Activated naive CD4-positive, alpha-beta T cell treated with anti-CD3 and anti-CD28 coated beads for 36 hours (primary cell): ENCODE measurements at regions not wholly inside any gene's neighbourhood (a gene's known extent, or its start where the extent isn't known, plus 50 kb on each side); places are given as distances from the start of the nearest gene placed in this dataset.
"Not testable (repeated sequence)": the region's sequence is repeated elsewhere in the genome, so short reads cannot be mapped to it uniquely, and the experiment has no call there.

Experiments
- CTCF ChIA-PET: fragments of 350-600 bp; sonication (Branson Sonifier 250); formaldehyde crosslinking; loops from one replicate; lab custom pipeline; 2021; ENCODE audit warnings: antibody characterized with exemption; lab: Charles Lee
- DNase-seq: peaks from one replicate; pipeline ENCODE4 v3.0.0-alpha.2; 2020
- H3K27ac Mint-ChIP-seq: one replicate; pipeline ENCODE4 v1.8.0; 2021; ENCODE audit warnings: mild to moderate bottlenecking, mixed read lengths
- H3K27me3 Mint-ChIP-seq: one replicate; pipeline ENCODE4 v1.8.0; 2021; ENCODE audit warnings: low read depth, mixed read lengths
- H3K36me3 Mint-ChIP-seq: one replicate; pipeline ENCODE4 v1.8.0; 2021; ENCODE audit warnings: low read depth, mixed read lengths
- H3K4me1 Mint-ChIP-seq: one replicate; pipeline ENCODE4 v1.8.0; 2021; ENCODE audit warnings: low read depth, mixed read lengths
- H3K4me3 Mint-ChIP-seq: one replicate; pipeline ENCODE4 v1.8.0; 2021; ENCODE audit warnings: mild to moderate bottlenecking, moderate library complexity, mixed read lengths
- H3K9me3 Mint-ChIP-seq: one replicate; pipeline ENCODE4 v1.8.0; 2021; ENCODE audit warnings: mixed read lengths
- intact Hi-C: fragments of 100-400 bp; cut with micrococcal nuclease; formaldehyde crosslinking; loops from one replicate; pipeline ENCODE4 v1.15.1; 2023

- H3K4me3 Mint-ChIP-seq, H3K27ac Mint-ChIP-seq, DNase-seq, H3K4me1 Mint-ChIP-seq, intact Hi-C loops, CTCF ChIA-PET, H3K9me3 Mint-ChIP-seq, H3K36me3 Mint-ChIP-seq: not testable (repeated sequence)
- peaks cover 22% of the 10 kb centered on the region for H3K27me3 Mint-ChIP-seq
These were observed 91.9 kb upstream of the HMX1 start for GRCh38 chr4:8963533-8963932.

GRCh38 chr4:8961343-8961742 is 89.7 kb upstream of the HMX1 start:
- CTCF ChIA-PET = interaction anchor here (0.7 kb wide), 1 partner anchor 12 kb away, joined by 3 read pairs; no protein-coding TSS in a partner anchor
- H3K27ac Mint-ChIP-seq, H3K9me3 Mint-ChIP-seq, H3K4me3 Mint-ChIP-seq, H3K4me1 Mint-ChIP-seq, H3K36me3 Mint-ChIP-seq: not testable (repeated sequence)
- peaks cover 26% of the 10 kb centered on the region for H3K27me3 Mint-ChIP-seq
- intact Hi-C loops = loop anchor here (1.0 kb wide), 1 partner anchor 162 kb away; no protein-coding TSS in a partner anchor
- DNase-seq = peak; percentile 78

GRCh38 chr4:8959471-8959870 is 87.8 kb upstream of the HMX1 start:
- H3K9me3 Mint-ChIP-seq, DNase-seq, intact Hi-C loops, CTCF ChIA-PET, H3K36me3 Mint-ChIP-seq, H3K4me3 Mint-ChIP-seq, H3K27ac Mint-ChIP-seq, H3K4me1 Mint-ChIP-seq: not testable (repeated sequence)
- peaks cover 22% of the 10 kb centered on the region for H3K27me3 Mint-ChIP-seq

- CTCF ChIA-PET, H3K27me3 Mint-ChIP-seq, H3K4me3 Mint-ChIP-seq, DNase-seq, H3K9me3 Mint-ChIP-seq, intact Hi-C loops, H3K4me1 Mint-ChIP-seq, H3K36me3 Mint-ChIP-seq, H3K27ac Mint-ChIP-seq: not testable (repeated sequence)
These were observed 82.4 kb upstream of the HMX1 start for GRCh38 chr4:8954001-8954400.

GRCh38 chr4:8952791-8953190 is 81.2 kb upstream of the HMX1 start:
- H3K36me3 Mint-ChIP-seq, H3K27me3 Mint-ChIP-seq, H3K27ac Mint-ChIP-seq, CTCF ChIA-PET, H3K9me3 Mint-ChIP-seq, DNase-seq, H3K4me1 Mint-ChIP-seq, intact Hi-C loops, H3K4me3 Mint-ChIP-seq: not testable (repeated sequence)

GRCh38 chr4:8952109-8952508 is 80.5 kb upstream of the HMX1 start:
- intact Hi-C loops, H3K27me3 Mint-ChIP-seq, H3K27ac Mint-ChIP-seq, H3K4me3 Mint-ChIP-seq, DNase-seq, H3K36me3 Mint-ChIP-seq, H3K9me3 Mint-ChIP-seq, CTCF ChIA-PET, H3K4me1 Mint-ChIP-seq: not testable (repeated sequence)

GRCh38 chr4:8945506-8945905 is 73.9 kb upstream of the HMX1 start:
- intact Hi-C loops = not testable (repeated sequence)

GRCh38 chr4:8943367-8943766 is 71.7 kb upstream of the HMX1 start:
- H3K27me3 Mint-ChIP-seq, H3K36me3 Mint-ChIP-seq, H3K4me3 Mint-ChIP-seq, DNase-seq, H3K4me1 Mint-ChIP-seq, intact Hi-C loops, H3K9me3 Mint-ChIP-seq, H3K27ac Mint-ChIP-seq, CTCF ChIA-PET: not testable (repeated sequence)

More at GRCh38 chr4:8945506-8945905, 73.9 kb upstream of the HMX1 start:
- DNase-seq, H3K36me3 Mint-ChIP-seq, H3K4me1 Mint-ChIP-seq, H3K27me3 Mint-ChIP-seq, H3K27ac Mint-ChIP-seq, H3K9me3 Mint-ChIP-seq, CTCF ChIA-PET, H3K4me3 Mint-ChIP-seq: not testable (repeated sequence)

- intact Hi-C loops, H3K36me3 Mint-ChIP-seq, DNase-seq, H3K27ac Mint-ChIP-seq, H3K4me3 Mint-ChIP-seq, H3K27me3 Mint-ChIP-seq, H3K9me3 Mint-ChIP-seq, H3K4me1 Mint-ChIP-seq, CTCF ChIA-PET: not testable (repeated sequence)
These were observed 70.4 kb upstream of the HMX1 start for GRCh38 chr4:8942088-8942487.

GRCh38 chr4:8941492-8941805 is 69.8 kb upstream of the HMX1 start:
- H3K27ac Mint-ChIP-seq, DNase-seq, H3K4me3 Mint-ChIP-seq, intact Hi-C loops, CTCF ChIA-PET, H3K9me3 Mint-ChIP-seq, H3K36me3 Mint-ChIP-seq, H3K27me3 Mint-ChIP-seq, H3K4me1 Mint-ChIP-seq: not testable (repeated sequence)

- peaks cover 4% of the 10 kb centered on the region for H3K27me3 Mint-ChIP-seq
- CTCF ChIA-PET = no interaction called here
- no peaks in the 10 kb centered on the region for H3K9me3 Mint-ChIP-seq
- peak; percentile 20 for DNase-seq
- no peak overlapping the region for H3K4me3 Mint-ChIP-seq
- H3K4me1 Mint-ChIP-seq = no peaks in the 10 kb centered on the region
- H3K36me3 Mint-ChIP-seq = no peaks in the 10 kb centered on the region
- intact Hi-C loops = no loop called here
- H3K27ac Mint-ChIP-seq = no peak overlapping the region
These were observed 69.3 kb upstream of the HMX1 start for GRCh38 chr4:8940792-8941491.

GRCh38 chr4:8939840-8940742 is 68.5 kb upstream of the HMX1 start:
- Mint-ChIP-seq H3K9me3 (no peaks in the 10 kb centered on the region), H3K4me1 (no peaks in the 10 kb centered on the region), H3K27ac (no peak overlapping the region), H3K4me3 (no peak overlapping the region), H3K36me3 (no peaks in the 10 kb centered on the region), H3K27me3 (peaks cover 4% of the 10 kb centered on the region)
- intact Hi-C loops = no loop called here
- CTCF ChIA-PET = interaction anchor here (0.9 kb wide), 1 partner anchor 333 kb away, joined by 3 read pairs; no protein-coding TSS in a partner anchor
- DNase-seq = no peak
